HCT116 (cell line): ENCODE measurements at regions not wholly inside any gene's neighbourhood (a gene's known extent, or its start where the extent isn't known, plus 50 kb on each side); places are given as distances from the start of the nearest gene placed in this dataset.

Experiments
- ATAC-seq: fragments of 200-7000 bp; cut with Tn5 transposase; 2 replicates; pipeline ENCODE4 v1.9.1; 2020; ENCODE audit warnings: mild to moderate bottlenecking, moderate library complexity
- BruUV-seq: library from RNA; stranded (reverse); fragments of 400-500 nt; replicated peaks from 2 replicates; lab custom pipeline; 2021; lab: Mats Ljungman, UMichigan
- CTCF ChIA-PET: fragments of 300-600 bp; sonication (Branson Sonifier 250); formaldehyde crosslinking; loops from one replicate; lab custom pipeline; 2021; ENCODE audit warnings: antibody characterized with exemption; lab: Charles Lee
- POLR2A ChIA-PET: fragments of 300-600, 350-600 bp; sonication (Branson Sonifier 250); formaldehyde crosslinking; loops from one replicate; lab custom pipeline; 2021; ENCODE audit warnings: antibody characterized with exemption; lab: Charles Lee
- RAD21 ChIA-PET, 2 experiments: fragments of 300-600 bp; sonication (Branson Sonifier 250); formaldehyde crosslinking; loops; one replicate each; lab custom pipeline; 2023; ENCODE audit warnings: low total read pairs in 2 of 2; ENCODE audit not compliant: uncharacterized antibody in 2 of 2, unreplicated experiment in 2 of 2, low non-redundant PET in 1 of 2; lab: Charles Lee
- DNase-seq: peaks from one replicate; pipeline ENCODE4 v3.0.0-alpha.2; 2010; ENCODE audit warnings: low read depth, low spot score
- H2AFZ ChIP-seq: fragments of 200-600 bp; shearing (Covaris generic), sonication (generic); 2 replicates; pipeline ENCODE4 v1.6.1; 2017; ENCODE audit warnings: low read depth, mixed run types, mixed read lengths, antibody characterized with exemption, low read length; ENCODE audit not compliant: poor library complexity, severe bottlenecking
- H3K27ac ChIP-seq: 2 replicates; pipeline ENCODE4 v1.5.1; 2012; ENCODE audit warnings: low read depth, low read length
- H3K27me3 ChIP-seq: fragments of 200-600 bp; sonication (generic); 2 replicates; pipeline ENCODE4 v1.6.1; 2016; ENCODE audit warnings: mixed run types, low read length, mixed read lengths; ENCODE audit not compliant: insufficient read depth
- H3K36me3 ChIP-seq, 2 experiments: fragments of 200-500 bp in 1 of 2; fragments of 200-600 bp in 1 of 2; sonication (Bioruptor generic) in 1 of 2; sonication (generic) in 1 of 2; 2 replicates each; pipeline versions ENCODE4 v1.5.1 to v1.6.1; 2014 to 2016; ENCODE audit warnings: low read length in 2 of 2, inconsistent platforms in 1 of 2, mixed read lengths in 1 of 2, mixed run types in 1 of 2; ENCODE audit not compliant: insufficient read depth in 2 of 2, control insufficient read depth in 1 of 2
- H3K4me1 ChIP-seq, 2 experiments: fragments of 200-600 bp in 1 of 2; sonication (generic) in 1 of 2; 2 replicates each; pipeline versions ENCODE4 v1.5.1 to v1.6.1; 2012 to 2017; ENCODE audit warnings: low read length in 2 of 2, inconsistent platforms in 1 of 2, mild to moderate bottlenecking in 1 of 2, mixed read lengths in 1 of 2, mixed run types in 1 of 2, moderate library complexity in 1 of 2; ENCODE audit not compliant: insufficient read depth in 2 of 2, control insufficient read depth in 1 of 2
- H3K4me2 ChIP-seq: fragments of 200-600 bp; sonication (generic); 2 replicates; pipeline ENCODE4 v1.6.1; 2017; ENCODE audit warnings: mixed run types, low read length, mixed read lengths
- H3K4me3 ChIP-seq, 2 experiments: fragments of 200-600 bp in 1 of 2; sonication (generic) in 1 of 2; replicated peaks in 1 of 2; 2 replicates each; pipeline ENCODE4 v1.5.1; 2011 to 2016; ENCODE audit warnings: low read length in 2 of 2, control low read depth in 1 of 2, low read depth in 1 of 2, mild to moderate bottlenecking in 1 of 2, mixed read lengths in 1 of 2, mixed run types in 1 of 2
- H3K79me2 ChIP-seq: fragments of 200-600 bp; sonication (generic); 2 replicates; pipeline ENCODE4 v1.6.1; 2017; ENCODE audit warnings: mild to moderate bottlenecking, mixed run types, low read length, moderate library complexity, mixed read lengths; ENCODE audit not compliant: insufficient read depth
- H3K9ac ChIP-seq: fragments of 200-600 bp; sonication (generic); 2 replicates; pipeline ENCODE4 v1.6.1; 2016; ENCODE audit warnings: low read length, mixed read lengths
- H3K9me2 ChIP-seq: fragments of 200-600 bp; sonication (generic), shearing (Covaris generic); 2 replicates; pipeline ENCODE4 v1.6.1; 2017; ENCODE audit warnings: mixed run types, mild to moderate bottlenecking, moderate library complexity; ENCODE audit not compliant: insufficient read depth
- H3K9me3 ChIP-seq, 2 experiments: fragments of 200-500 bp in 1 of 2; fragments of 200-600 bp in 1 of 2; sonication (Bioruptor generic) in 1 of 2; sonication (generic) in 1 of 2; 2 replicates each; pipeline ENCODE4 v1.6.1; 2014 to 2017; ENCODE audit warnings: low read length in 2 of 2, mixed read lengths in 2 of 2, inconsistent platforms in 1 of 2, low read depth in 1 of 2, mild to moderate bottlenecking in 1 of 2, mixed run types in 1 of 2, moderate library complexity in 1 of 2; ENCODE audit not compliant: control insufficient read depth in 1 of 2, insufficient read depth in 1 of 2
- H4K20me1 ChIP-seq: fragments of 200-600 bp; sonication (generic), shearing (Covaris generic); 2 replicates; pipeline ENCODE4 v1.6.1; 2017; ENCODE audit warnings: mixed run types, mild to moderate bottlenecking, moderate library complexity; ENCODE audit not compliant: insufficient read depth
- CEBPB ChIP-seq: IDR thresholded peaks from 2 replicates; pipeline ENCODE4 v1.6.1; 2012; ENCODE audit warnings: low read depth
- CTCF ChIP-seq, 3 experiments: fragments of 200-600 bp in 1 of 3; sonication (generic) in 1 of 3; IDR thresholded peaks in 2 of 3; conservative IDR thresholded peaks in 1 of 3; 2 replicates each; pipeline ENCODE4 v1.5.1; 2012 to 2017; ENCODE audit warnings: low read depth in 2 of 3, low read length in 2 of 3, antibody characterized with exemption in 1 of 3, borderline replicate concordance in 1 of 3, control low read depth in 1 of 3, mild to moderate bottlenecking in 1 of 3, mixed read lengths in 1 of 3, mixed run types in 1 of 3, moderate library complexity in 1 of 3; ENCODE audit not compliant: insufficient read depth in 1 of 3
- ELF1 ChIP-seq: IDR thresholded peaks from 2 replicates; pipeline ENCODE4 v1.6.1; 2012; ENCODE audit warnings: low read depth, borderline replicate concordance
- EZH2 ChIP-seq: fragments of 200-600 bp; sonication (generic); IDR thresholded peaks from 2 replicates; pipeline ENCODE4 v1.6.1; 2017; ENCODE audit warnings: antibody characterized with exemption, mixed run types
- EZH2phosphoT487 ChIP-seq: fragments of 200-600 bp; IDR thresholded peaks from 2 replicates; pipeline ENCODE4 v1.6.1; 2018; ENCODE audit warnings: antibody characterized with exemption, borderline replicate concordance
- FOSL1 ChIP-seq: IDR thresholded peaks from 2 replicates; pipeline ENCODE4 v1.6.1; 2012; ENCODE audit warnings: low read depth
- JUND ChIP-seq: IDR thresholded peaks from 2 replicates; pipeline ENCODE4 v1.6.1; 2012
- POLR2A ChIP-seq: IDR thresholded peaks from 2 replicates; pipeline ENCODE4 v1.7.0; 2011; ENCODE audit warnings: borderline replicate concordance; ENCODE audit not compliant: insufficient read depth, insufficient read length; ENCODE audit errors: extremely low read depth
- POLR2AphosphoS5 ChIP-seq: IDR thresholded peaks from 2 replicates; pipeline ENCODE4 v1.6.1; 2011; ENCODE audit warnings: mild to moderate bottlenecking, low read depth, low read length, moderate library complexity
- RAD21 ChIP-seq: IDR thresholded peaks from 2 replicates; pipeline ENCODE4 v1.6.1; 2012; ENCODE audit warnings: low read depth, mild to moderate bottlenecking
- REST ChIP-seq: IDR thresholded peaks from 2 replicates; pipeline ENCODE4 v1.6.1; 2012; ENCODE audit warnings: low read depth
- SP1 ChIP-seq: IDR thresholded peaks from 2 replicates; pipeline ENCODE4 v1.6.1; 2012; ENCODE audit warnings: low read depth
- TCF7L2 ChIP-seq: IDR thresholded peaks from 2 replicates; pipeline ENCODE4 v1.7.0; 2011; ENCODE audit warnings: borderline replicate concordance, inconsistent platforms; ENCODE audit not compliant: insufficient read depth, insufficient read length; ENCODE audit errors: extremely low read depth
- ZFX ChIP-seq: fragments of 450-650 bp; IDR thresholded peaks from 2 replicates; pipeline ENCODE4 v1.6.1; 2017
- ZNF274 ChIP-seq: fragments of 200-500 bp; sonication (Bioruptor generic); IDR thresholded peaks from 2 replicates; pipeline ENCODE4 v1.6.1; 2014; ENCODE audit warnings: mild to moderate bottlenecking, low read depth, low read length, inconsistent platforms
- intact Hi-C: fragments of 100-400 bp; cut with micrococcal nuclease; formaldehyde crosslinking; loops from 2 replicates; pipeline ENCODE4 v1.10.0; 2022
- TF ChIP-seq, protein P1 (sequence below): IDR thresholded peaks from 2 replicates; pipeline ENCODE4 v1.6.1; 2011; ENCODE audit warnings: mild to moderate bottlenecking, low read length, moderate library complexity; ENCODE audit not compliant: insufficient replicate concordance; ENCODE audit errors: extremely low read depth

- TF ChIP-seq, protein P1, sequence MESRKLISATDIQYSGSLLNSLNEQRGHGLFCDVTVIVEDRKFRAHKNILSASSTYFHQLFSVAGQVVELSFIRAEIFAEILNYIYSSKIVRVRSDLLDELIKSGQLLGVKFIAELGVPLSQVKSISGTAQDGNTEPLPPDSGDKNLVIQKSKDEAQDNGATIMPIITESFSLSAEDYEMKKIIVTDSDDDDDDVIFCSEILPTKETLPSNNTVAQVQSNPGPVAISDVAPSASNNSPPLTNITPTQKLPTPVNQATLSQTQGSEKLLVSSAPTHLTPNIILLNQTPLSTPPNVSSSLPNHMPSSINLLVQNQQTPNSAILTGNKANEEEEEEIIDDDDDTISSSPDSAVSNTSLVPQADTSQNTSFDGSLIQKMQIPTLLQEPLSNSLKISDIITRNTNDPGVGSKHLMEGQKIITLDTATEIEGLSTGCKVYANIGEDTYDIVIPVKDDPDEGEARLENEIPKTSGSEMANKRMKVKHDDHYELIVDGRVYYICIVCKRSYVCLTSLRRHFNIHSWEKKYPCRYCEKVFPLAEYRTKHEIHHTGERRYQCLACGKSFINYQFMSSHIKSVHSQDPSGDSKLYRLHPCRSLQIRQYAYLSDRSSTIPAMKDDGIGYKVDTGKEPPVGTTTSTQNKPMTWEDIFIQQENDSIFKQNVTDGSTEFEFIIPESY: no peak
- TF ChIP-seq ELF1 (no peak), ZNF274 (no peak), RAD21 (no peak)
These were observed 74.7 kb upstream of the C5orf46 start (continued) for GRCh38 chr5:147981074-147981473.

- BruUV-seq: no TSS peak
- Histone ChIP-seq H3K36me3 (no peaks in the 10 kb centered on the region), H3K4me3 (no peak overlapping the region), H2AFZ (no peak overlapping the region), H3K4me2 (no peak overlapping the region), H3K27ac (no peak overlapping the region), H4K20me1 (no peaks in the 10 kb centered on the region), H3K9ac (no peak overlapping the region), H3K79me2 (no peaks in the 10 kb centered on the region), H3K9me3 (no peaks in the 10 kb centered on the region), H3K9me2 (no peaks in the 10 kb centered on the region), H3K27me3 (no peaks in the 10 kb centered on the region), H3K4me1 (no peaks in the 10 kb centered on the region)
- DNase-seq (no peak), ATAC-seq (no peak)
- ChIA-PET CTCF (no interaction called here), POLR2A (no interaction called here), RAD21 (no interaction called here)
- intact Hi-C loops: no loop called here
- TF ChIP-seq EZH2phosphoT487: no peak
- TF ChIP-seq POLR2A: no peak
- no peak for TF ChIP-seq POLR2AphosphoS5
- TF ChIP-seq SP1: no peak
- TF ChIP-seq ZNF274: no peak
- TF ChIP-seq, protein P1: no peak
- TF ChIP-seq EZH2: no peak
- TF ChIP-seq REST: no peak
- no peak for TF ChIP-seq ELF1
- no peak for TF ChIP-seq JUND
- no peak for TF ChIP-seq FOSL1
- no peak for TF ChIP-seq CTCF (IDR thresholded peaks at IDR 0.05 in 2 of 3, conservative IDR thresholded peaks at IDR 0.05 in 1 of 3; ENCODE audit: borderline replicate concordance in 1 of 3, insufficient read depth in 1 of 3, low read depth in 2 of 3, low read length in 2 of 3)
- no peak for TF ChIP-seq TCF7L2
- TF ChIP-seq RAD21: no peak
- TF ChIP-seq CEBPB: no peak
- no peak for TF ChIP-seq ZFX
These were observed 73.4 kb upstream of the C5orf46 start for GRCh38 chr5:147979761-147980160.
